H1 (cell line): ENCODE measurements at regions not wholly inside any gene's neighbourhood (a gene's known extent, or its start where the extent isn't known, plus 50 kb on each side); places are given as distances from the start of the nearest gene placed in this dataset.

Source experiments
- ASH2L ChIP-seq: fragments of 200-600, 300-600 bp; sonication (generic); IDR thresholded peaks from one replicate; pipeline ENCODE4 v1.7.1; 2017; ENCODE audit warnings: low read length
- CEBPB ChIP-seq: IDR thresholded peaks from 2 replicates; pipeline ENCODE4 v1.6.1; 2012; ENCODE audit warnings: low read depth, low read length
- CREB1 ChIP-seq: IDR thresholded peaks from 2 replicates; pipeline ENCODE4 v1.6.1; 2012; ENCODE audit warnings: inconsistent platforms
- CTCF ChIP-seq, 3 experiments: IDR thresholded peaks; 1 replicate in 2 of 3; 2 replicates in 1 of 3; pipeline versions ENCODE4 v1.5.1 to v1.6.1; 2011; ENCODE audit warnings: low read length in 3 of 3, mild to moderate bottlenecking in 3 of 3, inconsistent platforms in 2 of 3, low read depth in 1 of 3, moderate library complexity in 1 of 3; ENCODE audit not compliant: insufficient read depth in 1 of 3; ENCODE audit errors: control extremely low read depth in 1 of 3
- FOSL1 ChIP-seq: IDR thresholded peaks from 2 replicates; pipeline ENCODE4 v1.6.1; 2011; ENCODE audit warnings: mild to moderate bottlenecking, low read depth, low read length, moderate library complexity; ENCODE audit not compliant: insufficient read depth
- KDM5A ChIP-seq: fragments of 200-600 bp; IDR thresholded peaks from 2 replicates; pipeline ENCODE4 v1.7.1; 2012; ENCODE audit warnings: mild to moderate bottlenecking, low read length, inconsistent platforms, mixed read lengths
- MAX ChIP-seq: IDR thresholded peaks from 2 replicates; pipeline ENCODE4 v1.6.1; 2012; ENCODE audit warnings: inconsistent platforms
- NANOG ChIP-seq: IDR thresholded peaks from 2 replicates; pipeline ENCODE4 v1.6.1; 2011; ENCODE audit warnings: low read length, low read depth, mild to moderate bottlenecking, inconsistent platforms; ENCODE audit not compliant: insufficient read depth, poor library complexity, severe bottlenecking
- POLR2AphosphoS5 ChIP-seq: IDR thresholded peaks from 2 replicates; pipeline ENCODE4 v1.6.1; 2011; ENCODE audit warnings: low read depth, low read length
- POU5F1 ChIP-seq: IDR thresholded peaks from 2 replicates; pipeline ENCODE4 v1.6.1; 2011; ENCODE audit warnings: low read depth, mild to moderate bottlenecking, low read length, moderate library complexity

DNA sequence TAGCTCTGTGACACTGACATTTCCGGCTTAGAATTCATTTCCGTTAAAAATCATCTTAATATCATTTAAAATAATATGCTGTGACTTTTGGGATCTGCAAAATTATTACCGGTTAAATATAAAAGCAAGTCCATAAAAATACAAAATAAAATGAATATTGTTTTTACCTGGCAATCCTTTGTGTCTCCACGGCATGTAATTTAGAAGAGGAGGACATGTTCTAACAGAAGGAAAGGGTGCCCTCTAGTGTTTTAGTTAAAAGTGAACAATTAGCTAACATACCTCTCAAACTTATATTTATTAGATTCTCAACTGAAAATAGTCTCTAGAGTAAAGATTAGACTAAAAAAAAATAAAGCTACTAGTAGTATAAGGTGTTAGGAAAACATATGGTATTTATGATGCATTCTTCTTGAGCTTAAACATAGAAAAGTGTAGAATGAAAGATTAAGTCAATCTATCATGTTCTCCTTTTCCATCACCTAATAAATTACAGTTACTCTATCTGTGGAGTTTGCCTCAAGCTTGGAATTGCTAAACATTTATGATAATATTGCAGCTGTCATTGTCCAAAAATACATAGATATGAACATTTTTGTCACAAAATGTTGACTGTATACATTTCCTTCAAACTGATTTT lies 676.7 kb upstream of the SPRY2 start:
- TF ChIP-seq POLR2AphosphoS5 (no peak), NANOG (no peak), FOSL1 (no peak), MAX (no peak), CTCF (IDR thresholded peaks at IDR 0.05; ENCODE audit: control extremely low read depth in 1 of 3, insufficient read depth in 1 of 3, low read depth in 1 of 3, low read length in 3 of 3) (peak in 2 of 3 experiments; percentile 29 to 40; a peak in 2 of 4 replicates), CREB1 (no peak), KDM5A (no peak), POU5F1 (no peak), CEBPB (no peak), ASH2L (no peak)
